DND-41 (cell line): ENCODE measurements at regions not wholly inside any gene's neighbourhood (a gene's known extent, or its start where the extent isn't known, plus 50 kb on each side); places are given as distances from the start of the nearest gene placed in this dataset.

Experiments
- ATAC-seq: fragments of 200-7000 bp; cut with Tn5 transposase; 3 replicates; pipeline ENCODE4 v1.9.1; 2021; ENCODE audit warnings: low read depth; ENCODE audit not compliant: insufficient read depth
- DNase-seq: peaks from one replicate; pipeline ENCODE4 v3.0.0-alpha.2; 2020
- H2AFZ ChIP-seq: 2 replicates; pipeline ENCODE4 v1.6.0; 2012; ENCODE audit warnings: low read depth, low read length
- H3K27ac ChIP-seq: 2 replicates; pipeline ENCODE4 v1.5.1; 2012; ENCODE audit warnings: low read length, inconsistent platforms
- H3K27me3 ChIP-seq: fragments of 200-600 bp; sonication (generic); 2 replicates; pipeline ENCODE4 v1.6.0; 2012; ENCODE audit warnings: low read length, mild to moderate bottlenecking, inconsistent platforms; ENCODE audit not compliant: insufficient read depth, poor library complexity
- H3K36me3 ChIP-seq: 2 replicates; pipeline ENCODE4 v1.5.1; 2012; ENCODE audit warnings: low read length, inconsistent platforms; ENCODE audit not compliant: insufficient read depth
- H3K4me1 ChIP-seq: 2 replicates; pipeline ENCODE4 v1.5.1; 2012; ENCODE audit warnings: mild to moderate bottlenecking, low read length; ENCODE audit not compliant: insufficient read depth
- H3K4me2 ChIP-seq: 2 replicates; pipeline ENCODE4 v1.6.0; 2012; ENCODE audit warnings: mild to moderate bottlenecking, moderate library complexity, low read length, inconsistent platforms; ENCODE audit not compliant: insufficient read depth
- H3K4me3 ChIP-seq, 2 experiments: fragments of 200-600 bp in 1 of 2; shearing (Covaris generic) in 1 of 2; 2 replicates each; pipeline ENCODE4 v1.5.1; 2012 to 2016; ENCODE audit warnings: inconsistent platforms in 2 of 2, low read length in 2 of 2, mild to moderate bottlenecking in 2 of 2, low read depth in 1 of 2, moderate library complexity in 1 of 2
- H3K79me2 ChIP-seq: 2 replicates; pipeline ENCODE4 v1.6.0; 2012; ENCODE audit warnings: low read length, inconsistent platforms; ENCODE audit not compliant: insufficient read depth
- H3K9ac ChIP-seq: 2 replicates; pipeline ENCODE4 v1.6.0; 2012; ENCODE audit warnings: low read depth, mild to moderate bottlenecking, inconsistent platforms, low read length, moderate library complexity
- H3K9me3 ChIP-seq: 2 replicates; pipeline ENCODE4 v1.5.1; 2012; ENCODE audit warnings: low read length, moderate library complexity, mild to moderate bottlenecking, inconsistent platforms; ENCODE audit not compliant: insufficient read depth, severe bottlenecking
- H4K20me1 ChIP-seq: 2 replicates; pipeline ENCODE4 v1.6.0; 2012; ENCODE audit warnings: low read length; ENCODE audit not compliant: insufficient read depth
- CTCF ChIP-seq: IDR thresholded peaks from 2 replicates; pipeline ENCODE4 v1.5.1; 2012; ENCODE audit warnings: borderline replicate concordance, low read length, moderate library complexity, mild to moderate bottlenecking; ENCODE audit not compliant: poor library complexity, severe bottlenecking; ENCODE audit errors: extremely low read depth
- EZH2 ChIP-seq: IDR thresholded peaks from 3 replicates; pipeline ENCODE4 v1.6.1; 2012; ENCODE audit warnings: borderline replicate concordance, low read depth, mild to moderate bottlenecking, moderate library complexity, low read length, inconsistent platforms; ENCODE audit not compliant: severe bottlenecking

DNA sequence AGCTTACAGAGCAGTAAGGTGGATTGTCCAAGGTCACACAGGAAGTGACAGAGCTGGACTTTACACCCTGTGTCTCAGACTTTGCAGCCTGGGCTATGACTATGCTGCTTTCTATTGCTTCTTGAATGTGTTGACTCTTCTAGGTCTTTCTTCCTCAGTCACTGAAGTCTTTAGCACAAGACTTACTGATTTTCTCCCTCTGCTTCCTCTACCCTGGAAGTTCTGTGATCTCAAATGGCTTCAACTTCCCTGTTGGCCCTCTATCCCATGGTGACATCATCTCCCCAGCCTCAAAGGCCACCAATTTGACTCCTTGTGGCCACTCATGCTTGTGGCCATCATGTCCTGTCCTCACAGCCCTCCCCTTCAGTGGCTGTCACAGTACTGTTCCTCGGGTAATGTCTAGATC, 181.3 kb downstream of the HS3ST3A1 start:
- Histone ChIP-seq H4K20me1 (no peaks in the 10 kb centered on the region), H3K9me3 (no peaks in the 10 kb centered on the region), H3K4me2 (no peak overlapping the region), H3K36me3 (no peaks in the 10 kb centered on the region), H3K4me1 (no peaks in the 10 kb centered on the region), H3K27ac (no peak overlapping the region), H3K4me3 (no peak overlapping the region), H3K9ac (no peak overlapping the region), H3K27me3 (no peaks in the 10 kb centered on the region), H2AFZ (no peak overlapping the region), H3K79me2 (no peaks in the 10 kb centered on the region)
- TF ChIP-seq EZH2 = no peak
- no peak for DNase-seq
- ATAC-seq = no peak

GRCh38 chr17:13419676-13420075, 182.1 kb downstream of the HS3ST3A1 start:
- DNase-seq = no peak
- H3K27ac ChIP-seq = no peak overlapping the region

DNA sequence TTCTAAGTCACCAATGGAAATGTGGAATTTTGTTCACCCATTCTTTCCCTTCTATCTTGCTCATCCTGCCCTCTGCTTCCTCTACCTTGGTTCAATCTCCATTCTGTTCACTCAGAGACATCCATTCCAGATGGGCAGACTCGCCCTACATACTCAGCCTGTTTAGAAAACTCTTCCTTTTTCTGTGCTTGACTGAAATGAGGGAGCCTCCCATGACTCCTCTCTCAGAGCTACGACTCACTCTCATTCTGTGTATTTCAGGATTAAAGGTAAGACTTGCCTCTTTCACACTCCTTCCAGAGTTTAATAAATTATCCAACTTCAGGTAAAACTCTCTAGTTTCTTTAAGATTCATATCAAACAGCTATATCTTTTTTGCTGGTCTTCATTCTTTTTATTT, 182.8 kb downstream of the HS3ST3A1 start:
- no peak overlapping the region for H3K4me2 ChIP-seq
- H3K79me2 ChIP-seq = no peaks in the 10 kb centered on the region
- no peak overlapping the region for H2AFZ ChIP-seq
- H3K27ac ChIP-seq = no peak overlapping the region
- H3K9me3 ChIP-seq = no peaks in the 10 kb centered on the region
- H3K9ac ChIP-seq = no peak overlapping the region
- no peak for DNase-seq
- H3K27me3 ChIP-seq = no peaks in the 10 kb centered on the region
- TF ChIP-seq CTCF = no peak
- TF ChIP-seq EZH2 = no peak
- no peak overlapping the region for H3K4me3 ChIP-seq
- ATAC-seq = no peak
- H3K4me1 ChIP-seq = no peaks in the 10 kb centered on the region
- H3K36me3 ChIP-seq = no peaks in the 10 kb centered on the region
- H4K20me1 ChIP-seq = no peaks in the 10 kb centered on the region

More at GRCh38 chr17:13419676-13420075, 182.1 kb downstream of the HS3ST3A1 start:
- no peak overlapping the region for H2AFZ ChIP-seq
- no peak overlapping the region for H3K9ac ChIP-seq
- H4K20me1 ChIP-seq = no peaks in the 10 kb centered on the region
- no peaks in the 10 kb centered on the region for H3K9me3 ChIP-seq
- H3K4me3 ChIP-seq = no peak overlapping the region
- no peak for ATAC-seq
- H3K4me1 ChIP-seq = no peaks in the 10 kb centered on the region
- TF ChIP-seq CTCF = no peak
- TF ChIP-seq EZH2 = no peak
- H3K27me3 ChIP-seq = no peaks in the 10 kb centered on the region
- H3K79me2 ChIP-seq = no peaks in the 10 kb centered on the region
- H3K36me3 ChIP-seq = no peaks in the 10 kb centered on the region
- no peak overlapping the region for H3K4me2 ChIP-seq

GRCh38 chr17:13417381-13417950, 184.3 kb downstream of the HS3ST3A1 start:
- Histone ChIP-seq H3K4me3 (no peak overlapping the region), H3K4me1 (no peaks in the 10 kb centered on the region), H3K4me2 (no peak overlapping the region), H3K27ac (no peak overlapping the region), H3K27me3 (no peaks in the 10 kb centered on the region), H3K79me2 (no peaks in the 10 kb centered on the region), H3K9me3 (no peaks in the 10 kb centered on the region), H2AFZ (no peak overlapping the region), H3K36me3 (no peaks in the 10 kb centered on the region), H3K9ac (no peak overlapping the region), H4K20me1 (no peaks in the 10 kb centered on the region)
- ATAC-seq = no peak
- no peak for DNase-seq
- TF ChIP-seq CTCF (no peak), EZH2 (no peak)
